Activated CD4-positive, alpha-beta memory T cell treated with anti-CD3 and anti-CD28 coated beads for 36 hours (primary cell): ENCODE measurements at regions not wholly inside any gene's neighbourhood (a gene's known extent, or its start where the extent isn't known, plus 50 kb on each side); places are given as distances from the start of the nearest gene placed in this dataset.

ENCODE experiments used
- CTCF ChIA-PET: fragments of 350-600 bp; sonication (Branson Sonifier 250); formaldehyde crosslinking; loops from one replicate; lab custom pipeline; 2021; ENCODE audit warnings: antibody characterized with exemption, inconsistent platforms; lab: Charles Lee
- POLR2A ChIA-PET: fragments of 350-600 bp; sonication (Branson Sonifier 250); formaldehyde crosslinking; loops from one replicate; lab custom pipeline; 2021; ENCODE audit warnings: antibody characterized with exemption; lab: Charles Lee
- DNase-seq: peaks from one replicate; pipeline ENCODE4 v3.0.0-alpha.2; 2020
- H3K27ac Mint-ChIP-seq: one replicate; pipeline ENCODE4 v1.8.0; 2021; ENCODE audit warnings: mixed read lengths
- H3K27me3 Mint-ChIP-seq: one replicate; pipeline ENCODE4 v1.8.0; 2021; ENCODE audit warnings: mixed read lengths
- H3K36me3 Mint-ChIP-seq: one replicate; pipeline ENCODE4 v1.8.0; 2021; ENCODE audit warnings: mixed read lengths
- H3K4me1 Mint-ChIP-seq: one replicate; pipeline ENCODE4 v1.8.0; 2021; ENCODE audit warnings: low read depth, mixed read lengths
- H3K4me3 Mint-ChIP-seq: one replicate; pipeline ENCODE4 v1.8.0; 2021; ENCODE audit warnings: mild to moderate bottlenecking, mixed read lengths
- H3K9me3 Mint-ChIP-seq: one replicate; pipeline ENCODE4 v1.8.0; 2021; ENCODE audit warnings: mixed read lengths
- intact Hi-C: fragments of 100-400 bp; cut with micrococcal nuclease; formaldehyde crosslinking; loops from one replicate; pipeline ENCODE4 v1.15.1; 2023

- no peak overlapping the region for H3K27ac Mint-ChIP-seq
Observed at GRCh38 chr10:70956029-70956759, 67.8 kb upstream of the PCBD1 start.

GRCh38 chr10:70958396-70958795, 70.0 kb upstream of the PCBD1 start:
- Mint-ChIP-seq H3K4me3 (no peak overlapping the region), H3K4me1 (no peaks in the 10 kb centered on the region), H3K27ac (no peak overlapping the region), H3K9me3 (no peaks in the 10 kb centered on the region), H3K27me3 (peaks cover 2% of the 10 kb centered on the region), H3K36me3 (no peaks in the 10 kb centered on the region)
- ChIA-PET POLR2A (no interaction called here), CTCF (no interaction called here)
- intact Hi-C loops: no loop called here
- no peak for DNase-seq

More at GRCh38 chr10:70956029-70956759, 67.8 kb upstream of the PCBD1 start:
- Mint-ChIP-seq H3K4me1 (no peaks in the 10 kb centered on the region), H3K27me3 (peaks cover 2% of the 10 kb centered on the region), H3K4me3 (no peak overlapping the region), H3K9me3 (no peaks in the 10 kb centered on the region), H3K36me3 (no peaks in the 10 kb centered on the region)
- intact Hi-C loops: no loop called here
- CTCF ChIA-PET: interaction anchor here (0.5 to 1.3 kb wide), 2 partner anchors 31 to 1339 kb away, joined by 3 read pairs; no protein-coding TSS in a partner anchor
- no peak for DNase-seq
- POLR2A ChIA-PET: no interaction called here

GRCh38 chr10:70960316-70960715, 72.0 kb upstream of the PCBD1 start:
- H3K36me3 Mint-ChIP-seq: no peaks in the 10 kb centered on the region
- H3K9me3 Mint-ChIP-seq: no peaks in the 10 kb centered on the region
- no peak overlapping the region for H3K27ac Mint-ChIP-seq
- no peak for DNase-seq
- no peak overlapping the region for H3K4me3 Mint-ChIP-seq
- intact Hi-C loops: no loop called here
- POLR2A ChIA-PET: no interaction called here
- CTCF ChIA-PET: no interaction called here
- no peaks in the 10 kb centered on the region for H3K4me1 Mint-ChIP-seq
- peaks cover 2% of the 10 kb centered on the region for H3K27me3 Mint-ChIP-seq

GRCh38 chr10:70960783-70961570, 72.6 kb upstream of the PCBD1 start:
- intact Hi-C loops: no loop called here
- Mint-ChIP-seq H3K4me1 (no peaks in the 10 kb centered on the region), H3K4me3 (no peak overlapping the region), H3K27ac (no peak overlapping the region), H3K9me3 (no peaks in the 10 kb centered on the region), H3K36me3 (no peaks in the 10 kb centered on the region), H3K27me3 (peaks cover 3% of the 10 kb centered on the region)
- ChIA-PET CTCF (no interaction called here), POLR2A (no interaction called here)
- DNase-seq: no peak

GRCh38 chr10:70962686-70963085, 74.3 kb upstream of the PCBD1 start:
- CTCF ChIA-PET: no interaction called here
- H3K4me1 Mint-ChIP-seq: no peaks in the 10 kb centered on the region

GRCh38 chr10:70963271-70963670, 74.9 kb upstream of the PCBD1 start:
- no peaks in the 10 kb centered on the region for H3K36me3 Mint-ChIP-seq
- CTCF ChIA-PET: no interaction called here
- POLR2A ChIA-PET: no interaction called here
- DNase-seq: no peak
- H3K9me3 Mint-ChIP-seq: no peaks in the 10 kb centered on the region
- H3K4me3 Mint-ChIP-seq: no peak overlapping the region
- peaks cover 1% of the 10 kb centered on the region for H3K27me3 Mint-ChIP-seq
- intact Hi-C loops: no loop called here
- H3K4me1 Mint-ChIP-seq: peaks cover 5% of the 10 kb centered on the region
- H3K27ac Mint-ChIP-seq: no peak overlapping the region

More at GRCh38 chr10:70962686-70963085, 74.3 kb upstream of the PCBD1 start:
- H3K27ac Mint-ChIP-seq: no peak overlapping the region
- no peak for DNase-seq
- H3K36me3 Mint-ChIP-seq: no peaks in the 10 kb centered on the region
- intact Hi-C loops: no loop called here
- no peak overlapping the region for H3K4me3 Mint-ChIP-seq
- H3K9me3 Mint-ChIP-seq: no peaks in the 10 kb centered on the region
- POLR2A ChIA-PET: no interaction called here
- peaks cover 1% of the 10 kb centered on the region for H3K27me3 Mint-ChIP-seq

- Mint-ChIP-seq H3K27ac (no peak overlapping the region), H3K36me3 (no peaks in the 10 kb centered on the region), H3K9me3 (no peaks in the 10 kb centered on the region), H3K27me3 (peaks cover 1% of the 10 kb centered on the region), H3K4me3 (no peak overlapping the region), H3K4me1 (peaks cover 5% of the 10 kb centered on the region)
- intact Hi-C loops: no loop called here
- no peak for DNase-seq
- ChIA-PET CTCF (no interaction called here), POLR2A (no interaction called here)
Observed at GRCh38 chr10:70964245-70964644, 75.9 kb upstream of the PCBD1 start.

GRCh38 chr10:70964881-70965280, 76.5 kb upstream of the PCBD1 start:
- no peak overlapping the region for H3K27ac Mint-ChIP-seq
- no peaks in the 10 kb centered on the region for H3K9me3 Mint-ChIP-seq
- ChIA-PET CTCF (no interaction called here), POLR2A (no interaction called here)
- no peak overlapping the region for H3K4me3 Mint-ChIP-seq
- no peak for DNase-seq
- intact Hi-C loops: no loop called here
- H3K4me1 Mint-ChIP-seq: peaks cover 5% of the 10 kb centered on the region
- H3K27me3 Mint-ChIP-seq: peaks cover 1% of the 10 kb centered on the region
- no peaks in the 10 kb centered on the region for H3K36me3 Mint-ChIP-seq

GRCh38 chr10:70965566-70965965, 77.2 kb upstream of the PCBD1 start:
- intact Hi-C loops: no loop called here
- peaks cover 4% of the 10 kb centered on the region for H3K27me3 Mint-ChIP-seq
- peaks cover under 1% of the 10 kb centered on the region for H3K9me3 Mint-ChIP-seq
- H3K4me1 Mint-ChIP-seq: peaks cover 5% of the 10 kb centered on the region
- ChIA-PET CTCF (no interaction called here), POLR2A (no interaction called here)
- no peak overlapping the region for H3K27ac Mint-ChIP-seq
- DNase-seq: no peak
- no peaks in the 10 kb centered on the region for H3K36me3 Mint-ChIP-seq
- no peak overlapping the region for H3K4me3 Mint-ChIP-seq

- DNase-seq: no peak
- H3K9me3 Mint-ChIP-seq: peaks cover 7% of the 10 kb centered on the region
- no peak overlapping the region for H3K27ac Mint-ChIP-seq
- peaks cover 9% of the 10 kb centered on the region for H3K27me3 Mint-ChIP-seq
- H3K36me3 Mint-ChIP-seq: no peaks in the 10 kb centered on the region
- ChIA-PET CTCF (interaction anchor here (1.0 kb wide), 1 partner anchor 42 kb away, joined by 3 read pairs; no protein-coding TSS in a partner anchor), POLR2A (no interaction called here)
- intact Hi-C loops: no loop called here
- H3K4me1 Mint-ChIP-seq: peaks cover 5% of the 10 kb centered on the region
- H3K4me3 Mint-ChIP-seq: no peak overlapping the region
Observed at GRCh38 chr10:70966646-70967553, 78.5 kb upstream of the PCBD1 start.

- POLR2A ChIA-PET: no interaction called here
- H3K9me3 Mint-ChIP-seq: peaks cover 7% of the 10 kb centered on the region
- H3K27me3 Mint-ChIP-seq: peaks cover 9% of the 10 kb centered on the region
Observed at GRCh38 chr10:70967591-70968587, 79.5 kb upstream of the PCBD1 start.

More at GRCh38 chr10:70967591-70968587, 79.5 kb upstream of the PCBD1 start:
- H3K36me3 Mint-ChIP-seq: no peaks in the 10 kb centered on the region
- CTCF ChIA-PET: no interaction called here
- H3K4me1 Mint-ChIP-seq: peaks cover 5% of the 10 kb centered on the region
- no peak overlapping the region for H3K4me3 Mint-ChIP-seq
- intact Hi-C loops: no loop called here
- no peak overlapping the region for H3K27ac Mint-ChIP-seq
- peak; percentile 31 for DNase-seq
